GM12878 (cell line): ENCODE measurements at regions not wholly inside any gene's neighbourhood (a gene's known extent, or its start where the extent isn't known, plus 50 kb on each side); places are given as distances from the start of the nearest gene placed in this dataset.

Source experiments
- ATAC-seq: fragments of 200-7000 bp; cut with Tn5 transposase; 3 replicates; pipeline ENCODE4 v1.9.1; 2020; ENCODE audit warnings: mild to moderate bottlenecking, moderate library complexity
- BruUV-seq: library from RNA; stranded (reverse); fragments of 400-500 nt; replicated peaks from 2 replicates; lab custom pipeline; 2021; lab: Mats Ljungman, UMichigan
- CTCF ChIA-PET: fragments of 300-600 bp; sonication (Branson Sonifier 250); formaldehyde crosslinking; extraction: SDS; loops from one replicate; lab custom pipeline; 2021; ENCODE audit warnings: inconsistent platforms; lab: Yijun Ruan, JAX
- POLR2A ChIA-PET: fragments of 350-600 bp; formaldehyde crosslinking; extraction: SDS; loops from one replicate; lab custom pipeline; 2021; ENCODE audit warnings: inconsistent platforms; lab: Charles Lee
- RAD21 ChIA-PET: fragments of 300-600 bp; sonication (Branson Sonifier 250); formaldehyde crosslinking; loops from one replicate; lab custom pipeline; 2023; ENCODE audit warnings: antibody characterized with exemption; ENCODE audit not compliant: unreplicated experiment; lab: Charles Lee
- SMC1A ChIA-PET: fragments of 300-600 bp; sonication (Branson Sonifier 250); formaldehyde crosslinking; loops from one replicate; lab custom pipeline; 2023; ENCODE audit not compliant: unreplicated experiment, uncharacterized antibody; lab: Charles Lee
- DNase-seq: peaks from one replicate; pipeline ENCODE4 v3.0.0-alpha.2; 2011; ENCODE audit warnings: low read depth, low spot score
- FAIRE-seq: peaks from 3 replicates; lab custom pipeline; 2011; peaks lifted over from hg19 to GRCh38; lab: Jason Lieb, UNC
- H2AFZ ChIP-seq: 2 replicates; pipeline ENCODE4 v1.6.0; 2011; ENCODE audit warnings: low read depth, low read length, control low read depth; ENCODE audit not compliant: control insufficient read depth
- H3K27ac ChIP-seq: 2 replicates; pipeline ENCODE4 v1.5.1; 2011; ENCODE audit warnings: control low read depth; ENCODE audit not compliant: control insufficient read depth, insufficient read depth
- H3K27me3 ChIP-seq, 2 experiments: replicated peaks in 1 of 2; 2 replicates each; pipeline versions ENCODE4 v1.6.0 to v1.6.1; 2011; ENCODE audit warnings: low read length in 1 of 2; ENCODE audit not compliant: control insufficient read depth in 2 of 2, insufficient read depth in 2 of 2
- H3K36me3 ChIP-seq, 2 experiments: 2 replicates each; pipeline ENCODE4 v1.5.1; 2011; ENCODE audit warnings: low read length in 1 of 2; ENCODE audit not compliant: control insufficient read depth in 2 of 2, insufficient read depth in 2 of 2
- H3K4me1 ChIP-seq: 2 replicates; pipeline ENCODE4 v1.6.1; 2011; ENCODE audit warnings: mild to moderate bottlenecking, low read length, moderate library complexity, mixed read lengths; ENCODE audit not compliant: control insufficient read depth, insufficient read depth
- H3K4me2 ChIP-seq: 2 replicates; pipeline ENCODE4 v1.6.0; 2011; ENCODE audit warnings: control low read depth; ENCODE audit not compliant: control insufficient read depth, insufficient read depth
- H3K4me3 ChIP-seq: fragments of 200-600 bp; sonication (generic); 2 replicates; pipeline ENCODE4 v1.5.1; 2016
- H3K79me2 ChIP-seq: 2 replicates; pipeline ENCODE4 v1.6.0; 2011; ENCODE audit warnings: low read length; ENCODE audit not compliant: control insufficient read depth, insufficient read depth
- H3K9ac ChIP-seq: 2 replicates; pipeline ENCODE4 v1.8.0; 2011; ENCODE audit warnings: low read length, control low read depth, mixed read lengths; ENCODE audit not compliant: control insufficient read depth, insufficient read depth
- H3K9me3 ChIP-seq: replicated peaks from 3 replicates; pipeline ENCODE4 v1.5.1; 2011; ENCODE audit warnings: mild to moderate bottlenecking, low read length; ENCODE audit not compliant: control insufficient read depth, insufficient read depth
- H4K20me1 ChIP-seq: 2 replicates; pipeline ENCODE4 v1.6.0; 2011; ENCODE audit not compliant: control insufficient read depth, insufficient read depth
- ATF7 ChIP-seq: fragments of 450-650 bp; IDR thresholded peaks from 2 replicates; pipeline ENCODE4 v1.6.1; 2016; ENCODE audit warnings: low read depth, mild to moderate bottlenecking
- BCL11A ChIP-seq: IDR thresholded peaks from 2 replicates; pipeline ENCODE4 v1.6.1; 2011; ENCODE audit warnings: low read depth, low read length
- CREB1 ChIP-seq: IDR thresholded peaks from 2 replicates; pipeline ENCODE4 v1.6.1; 2012; ENCODE audit warnings: low read depth, mild to moderate bottlenecking, inconsistent platforms
- CREM ChIP-seq: IDR thresholded peaks from 2 replicates; pipeline ENCODE4 v1.6.1; 2014; ENCODE audit warnings: antibody characterized with exemption, low read depth
- FOS ChIP-seq: IDR thresholded peaks from 3 replicates; pipeline ENCODE4 v1.6.1; 2011; ENCODE audit warnings: borderline replicate concordance; ENCODE audit not compliant: insufficient read length; ENCODE audit errors: extremely low read depth
- GABPA ChIP-seq: IDR thresholded peaks from 2 replicates; pipeline ENCODE4 v1.6.1; 2014; ENCODE audit warnings: antibody characterized with exemption, low read depth, mild to moderate bottlenecking, inconsistent platforms
- NFYA ChIP-seq: IDR thresholded peaks from 2 replicates; pipeline ENCODE4 v1.6.1; 2011; ENCODE audit warnings: low read depth, mild to moderate bottlenecking, low read length, improper control_type of control experiment, borderline replicate concordance
- TAF1 ChIP-seq: IDR thresholded peaks from 2 replicates; pipeline ENCODE4 v1.6.1; 2011; ENCODE audit warnings: mild to moderate bottlenecking, low read depth, low read length, borderline replicate concordance
- TCF12 ChIP-seq: IDR thresholded peaks from 2 replicates; pipeline ENCODE4 v1.6.1; 2011; ENCODE audit warnings: low read depth, mild to moderate bottlenecking, low read length
- ZNF217 ChIP-seq: fragments of 450-650 bp; IDR thresholded peaks from 2 replicates; pipeline ENCODE4 v1.6.1; 2017; ENCODE audit warnings: antibody characterized with exemption, mild to moderate bottlenecking
- ZZZ3 ChIP-seq: IDR thresholded peaks from 2 replicates; pipeline ENCODE4 v1.6.1; 2011; ENCODE audit warnings: low read depth; ENCODE audit not compliant: control insufficient read depth, insufficient read length
- WGBS: methylation state at CpG from one replicate; pipeline ENCODE4 v1.1.6; 2016; ENCODE audit warnings: low lambda C conversion rate; ENCODE audit not compliant: insufficient replicate concordance, insufficient coverage; ENCODE audit errors: missing lambda C conversion rate; 5-methylcytosine and 5-hydroxymethylcytosine counted together
- in situ Hi-C: fragments of 300-500 bp; cut with MboI; formaldehyde crosslinking; loops from 9 replicates; pipeline ENCODE4 v1.14.3; 2018; ENCODE audit warnings: mixed read lengths
- intact Hi-C: fragments of 100-400 bp; cut with micrococcal nuclease; formaldehyde crosslinking; loops from one replicate; pipeline ENCODE4 v1.14.2; 2022; ENCODE audit not compliant: unreplicated experiment

DNA sequence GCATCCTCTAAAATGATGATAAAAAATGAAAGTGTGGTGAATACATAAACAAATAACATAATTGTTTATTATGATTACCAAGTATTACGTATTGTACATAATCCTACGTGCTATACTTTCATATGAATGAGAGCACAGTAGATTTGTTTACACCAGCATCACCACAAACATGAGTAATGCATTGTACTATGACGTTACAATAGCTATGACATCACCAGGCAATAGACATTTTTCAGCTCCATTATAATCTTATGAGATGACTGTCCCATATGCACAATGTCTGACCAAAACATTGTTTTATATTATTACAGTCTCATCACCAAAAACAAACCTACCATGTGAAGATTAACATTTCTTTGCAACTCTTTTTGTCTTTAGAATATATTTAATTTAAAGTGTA is 225.7 kb upstream of the TENT5A start:
- TF ChIP-seq GABPA: no peak
- no peak for TF ChIP-seq BCL11A
- TF ChIP-seq TAF1: no peak
- no peak for TF ChIP-seq NFYA
- TF ChIP-seq CREB1: 0 out of 2 replicates have a peak, but pooled peaks have one; percentile 17
- no peak for TF ChIP-seq ZNF217
- no peak for TF ChIP-seq ZZZ3
- 0 out of 2 replicates have a peak, but pooled peaks have one; percentile 37 for TF ChIP-seq ATF7
- no peak for TF ChIP-seq TCF12
- no peak for TF ChIP-seq FOS
- TF ChIP-seq CREM: no peak
- no peaks in the 10 kb centered on the region for H4K20me1 ChIP-seq
- no peaks in the 10 kb centered on the region for H3K4me1 ChIP-seq
- H3K4me3 ChIP-seq: no peak overlapping the region
- no peak overlapping the region for H3K4me2 ChIP-seq
- ATAC-seq (no peak), FAIRE-seq (no peak), DNase-seq (no peak)
- in situ Hi-C loops (no loop called here), intact Hi-C loops (no loop called here)
- no peak overlapping the region for H3K27ac ChIP-seq
- ChIA-PET CTCF (interaction anchor here (0.6 to 1.9 kb wide), 4 partner anchors 18 to 311 kb away, joined by 3 to 6 read pairs (median 4); no protein-coding TSS in a partner anchor), SMC1A (interaction anchor here (0.6 to 3.4 kb wide), 10 partner anchors 11 to 224 kb away, joined by 3 to 18 read pairs (median 4); no protein-coding TSS in a partner anchor), RAD21 (interaction anchor here (0.6 to 2.8 kb wide), 6 partner anchors 19 to 222 kb away, joined by 3 to 9 read pairs (median 4); no protein-coding TSS in a partner anchor), POLR2A (no interaction called here)
- no peaks in the 10 kb centered on the region; the same call in 2 of the 3 replicates for H3K9me3 ChIP-seq
- H3K79me2 ChIP-seq: no peaks in the 10 kb centered on the region
- no peaks in the 10 kb centered on the region for H3K36me3 ChIP-seq
- H2AFZ ChIP-seq: no peak overlapping the region
- H3K27me3 ChIP-seq: no peaks in the 10 kb centered on the region
- H3K9ac ChIP-seq: no peak overlapping the region
- BruUV-seq: no TSS peak
- WGBS: 21% methylated on average over 3 of the region's 3 CpGs
